Thyroid gland (tissue), 4 donors: ENCODE measurements at regions not wholly inside any gene's neighbourhood (a gene's known extent, or its start where the extent isn't known, plus 50 kb on each side); places are given as distances from the start of the nearest gene placed in this dataset.
"Not testable (repeated sequence)": the region's sequence is repeated elsewhere in the genome, so short reads cannot be mapped to it uniquely, and the experiment has no call there.

ENCODE experiments used
- DNase-seq, 2 donors: peaks; one replicate each; pipeline ENCODE4 v3.0.0-alpha.2; 2019
- H3K27ac ChIP-seq, 3 donors: fragments of 200-600 bp; sonication (generic); 1 replicate in 2 of 3; 2 replicates in 1 of 3; pipeline ENCODE4 v1.5.1; 2016 to 2019; ENCODE audit warnings: mild to moderate bottlenecking in 1 of 3, moderate library complexity in 1 of 3
- H3K27me3 ChIP-seq: fragments of 200-600 bp; sonication (generic); one replicate; pipeline ENCODE4 v1.5.1; 2019
- H3K36me3 ChIP-seq, 2 donors: fragments of 200-600 bp; sonication (generic); one replicate each; pipeline ENCODE4 v1.5.1; 2016 to 2019
- H3K4me1 ChIP-seq, 2 donors: fragments of 200-600 bp; sonication (generic); one replicate each; pipeline ENCODE4 v1.5.1; 2017 to 2019
- H3K4me3 ChIP-seq, 3 donors: fragments of 200-600 bp; sonication (generic); replicated peaks in 1 of 3; 1 replicate in 2 of 3; 2 replicates in 1 of 3; pipeline ENCODE4 v1.5.1; 2016; ENCODE audit warnings: mild to moderate bottlenecking in 1 of 3
- H3K9me3 ChIP-seq: fragments of 200-600 bp; sonication (generic); one replicate; pipeline ENCODE4 v1.5.1; 2017
- CTCF ChIP-seq, 6 experiments: fragments of 200-600 bp in 3 of 6; fragments of 450-650 bp in 3 of 6; sonication (generic) in 3 of 6; IDR thresholded peaks; one replicate each; pipeline ENCODE4 v1.5.1; 2016 to 2019; ENCODE audit warnings: antibody characterized with exemption in 6 of 6, mild to moderate bottlenecking in 2 of 6, inconsistent platforms in 1 of 6, moderate library complexity in 1 of 6
- POLR2A ChIP-seq, 2 donors: fragments of 450-650 bp; IDR thresholded peaks; one replicate each; pipeline ENCODE4 v1.6.1; 2017; ENCODE audit warnings: antibody characterized with exemption in 2 of 2, mild to moderate bottlenecking in 2 of 2, moderate library complexity in 1 of 2
- WGBS, 2 donors: methylation state at CpG; one replicate each; pipeline ENCODE4 v1.1.5; 2017; 5-methylcytosine and 5-hydroxymethylcytosine counted together
- intact Hi-C: fragments of 100-400 bp; cut with DNase I; formaldehyde crosslinking; loops from one replicate; pipeline ENCODE4 v1.15.1; 2023

GRCh38 chr2:58764338-58765104 is 523.4 kb upstream of the FANCL start:
- no peak for DNase-seq
- Histone ChIP-seq H3K27ac (no peak overlapping the region), H3K4me1 (no peaks in the 10 kb centered on the region), H3K27me3 (no peaks in the 10 kb centered on the region), H3K36me3 (no peaks in the 10 kb centered on the region), H3K4me3 (no peak overlapping the region), H3K9me3 (no peaks in the 10 kb centered on the region)
- intact Hi-C loops, result no loop called here
- 75% methylated on average over 4 of the region's 4 CpGs for WGBS, 2 donors
- TF ChIP-seq CTCF (IDR thresholded peaks at IDR 0.05) (no peak), POLR2A (IDR thresholded peaks at IDR 0.05) (no peak)

- H3K27me3 ChIP-seq, result no peaks in the 10 kb centered on the region
- TF ChIP-seq CTCF (IDR thresholded peaks at IDR 0.05) (peak in 5 of 6 experiments; percentile 10 to 64 (median 60)), POLR2A (IDR thresholded peaks at IDR 0.05) (no peak)
- peak; percentile 39 to 62 for DNase-seq
- H3K9me3 ChIP-seq, result no peaks in the 10 kb centered on the region
- WGBS, 2 donors, result 24 to 29% methylated on average over 5 of the region's 5 CpGs
- H3K27ac ChIP-seq, result no peak overlapping the region
- intact Hi-C loops, result no loop called here
- H3K36me3 ChIP-seq, result no peaks in the 10 kb centered on the region
- no peaks in the 10 kb centered on the region for H3K4me1 ChIP-seq
- no peak overlapping the region for H3K4me3 ChIP-seq
These were observed 521.2 kb upstream of the FANCL start for GRCh38 chr2:58762176-58762781.

GRCh38 chr2:58757971-58758370 is 516.8 kb upstream of the FANCL start:
- H3K27me3 ChIP-seq, result no peaks in the 10 kb centered on the region
- no peaks in the 10 kb centered on the region for H3K4me1 ChIP-seq
- DNase-seq, result peak; percentile 6
- TF ChIP-seq POLR2A (IDR thresholded peaks at IDR 0.05) (no peak), CTCF (IDR thresholded peaks at IDR 0.05) (no peak)
- no peaks in the 10 kb centered on the region for H3K36me3 ChIP-seq
- intact Hi-C loops, result no loop called here
- no peaks in the 10 kb centered on the region for H3K9me3 ChIP-seq
- no peak overlapping the region for H3K27ac ChIP-seq
- H3K4me3 ChIP-seq, result no peak overlapping the region
- WGBS, 2 donors, result 54 to 59% methylated on average over 6 of the region's 6 CpGs

GRCh38 chr2:58756336-58756735 is 515.2 kb upstream of the FANCL start:
- Histone ChIP-seq H3K4me1 (no peaks in the 10 kb centered on the region), H3K9me3 (no peaks in the 10 kb centered on the region), H3K4me3 (no peak overlapping the region), H3K36me3 (no peaks in the 10 kb centered on the region), H3K27ac (no peak overlapping the region), H3K27me3 (no peaks in the 10 kb centered on the region)
- TF ChIP-seq POLR2A (IDR thresholded peaks at IDR 0.05), result no peak
- TF ChIP-seq CTCF (IDR thresholded peaks at IDR 0.05), result no peak
- intact Hi-C loops, result no loop called here
- no peak for DNase-seq
- WGBS, 2 donors, result 50 to 56% methylated on average over 2 of the region's 2 CpGs

- H3K27ac ChIP-seq, H3K4me3 ChIP-seq, H3K9me3 ChIP-seq, intact Hi-C loops, DNase-seq, H3K4me1 ChIP-seq, H3K27me3 ChIP-seq, H3K36me3 ChIP-seq: not testable (repeated sequence)
- WGBS, 2 donors, result 49 to 83% methylated on average over 2 of the region's 2 CpGs
These were observed 511.4 kb upstream of the FANCL start for GRCh38 chr2:58752507-58752906.

GRCh38 chr2:58751676-58752075 is 510.6 kb upstream of the FANCL start:
- H3K4me3 ChIP-seq, DNase-seq, H3K27ac ChIP-seq, H3K4me1 ChIP-seq, H3K36me3 ChIP-seq, H3K27me3 ChIP-seq, intact Hi-C loops, H3K9me3 ChIP-seq: not testable (repeated sequence)
- 81 to 87% methylated on average over 3 of the region's 3 CpGs for WGBS, 2 donors
